ENCODE measurements at regions not wholly inside any gene's neighbourhood (a gene's known extent, or its start where the extent isn't known, plus 50 kb on each side); places are given as distances from the start of the nearest gene placed in this dataset.

DNA sequence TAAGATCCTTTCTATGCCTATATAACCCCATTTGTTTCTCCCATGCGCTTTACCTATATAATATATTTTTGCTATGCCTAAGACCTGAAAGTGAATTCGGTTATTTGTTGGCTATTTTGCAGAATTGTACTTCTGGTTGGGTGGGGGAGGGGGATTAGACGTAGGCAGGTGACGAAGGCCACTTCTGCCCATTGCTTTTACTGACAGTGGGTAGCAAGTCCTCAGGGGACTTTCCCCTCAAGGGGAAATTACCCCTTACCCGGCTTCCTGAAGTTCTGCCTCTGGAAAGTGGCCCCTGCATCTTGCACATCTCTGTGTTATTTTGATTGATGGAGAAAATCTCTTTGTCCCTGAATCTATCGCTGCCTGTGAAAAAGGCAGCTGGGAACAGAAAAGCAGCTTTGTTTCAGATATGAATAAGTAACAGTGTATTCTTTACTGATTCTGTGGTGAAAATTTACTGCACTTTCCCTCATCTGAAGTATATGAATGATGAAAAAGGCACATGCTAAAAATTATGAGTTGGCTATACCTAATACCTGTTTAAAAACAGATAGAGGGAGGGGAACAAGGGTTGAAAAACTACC is 133.9 kb downstream of the UTRN start:
- TF ChIP-seq, protein P1, sequence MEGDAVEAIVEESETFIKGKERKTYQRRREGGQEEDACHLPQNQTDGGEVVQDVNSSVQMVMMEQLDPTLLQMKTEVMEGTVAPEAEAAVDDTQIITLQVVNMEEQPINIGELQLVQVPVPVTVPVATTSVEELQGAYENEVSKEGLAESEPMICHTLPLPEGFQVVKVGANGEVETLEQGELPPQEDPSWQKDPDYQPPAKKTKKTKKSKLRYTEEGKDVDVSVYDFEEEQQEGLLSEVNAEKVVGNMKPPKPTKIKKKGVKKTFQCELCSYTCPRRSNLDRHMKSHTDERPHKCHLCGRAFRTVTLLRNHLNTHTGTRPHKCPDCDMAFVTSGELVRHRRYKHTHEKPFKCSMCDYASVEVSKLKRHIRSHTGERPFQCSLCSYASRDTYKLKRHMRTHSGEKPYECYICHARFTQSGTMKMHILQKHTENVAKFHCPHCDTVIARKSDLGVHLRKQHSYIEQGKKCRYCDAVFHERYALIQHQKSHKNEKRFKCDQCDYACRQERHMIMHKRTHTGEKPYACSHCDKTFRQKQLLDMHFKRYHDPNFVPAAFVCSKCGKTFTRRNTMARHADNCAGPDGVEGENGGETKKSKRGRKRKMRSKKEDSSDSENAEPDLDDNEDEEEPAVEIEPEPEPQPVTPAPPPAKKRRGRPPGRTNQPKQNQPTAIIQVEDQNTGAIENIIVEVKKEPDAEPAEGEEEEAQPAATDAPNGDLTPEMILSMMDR (IDR thresholded peaks at IDR 0.05; ENCODE audit: control extremely low read depth in 1 of 3, insufficient read depth in 1 of 3, low read depth in 1 of 3, low read length in 3 of 3), result no peak
- no peak for TF ChIP-seq POLR2A (IDR thresholded peaks at IDR 0.05; ENCODE audit: control extremely low read depth in 1 of 2, low read depth in 2 of 2, low read length in 2 of 2)
- TF ChIP-seq EP300 (IDR thresholded peaks at IDR 0.05; ENCODE audit: borderline replicate concordance in 1 of 2, low read depth in 2 of 2, low read length in 2 of 2), result no peak
- TF ChIP-seq TCF12 (IDR thresholded peaks at IDR 0.05; ENCODE audit: low read depth, low read length), result no peak
- no peak for TF ChIP-seq EZH2 (IDR thresholded peaks at IDR 0.05; ENCODE audit: low read depth, low read length, severe bottlenecking)
- no peak for TF ChIP-seq YY1 (IDR thresholded peaks at IDR 0.05; ENCODE audit: low read depth, low read length)
- TF ChIP-seq CHD2 (IDR thresholded peaks at IDR 0.05; ENCODE audit: low read length), result no peak

Measured in H1 (cell line).